Stimulated activated CD4-positive, alpha-beta T cell treated with anti-CD3 and anti-CD28 coated beads, Interleukin-12 subunit alpha, Interleukin-12 subunit beta, amount 100 ng/mL, for 48 hours (primary cell): ENCODE measurements at regions not wholly inside any gene's neighbourhood (a gene's known extent, or its start where the extent isn't known, plus 50 kb on each side); places are given as distances from the start of the nearest gene placed in this dataset.

Experiments
- DNase-seq, 3 donors: peaks; one replicate each; pipeline ENCODE4 v3.0.0-alpha.2; 2020; ENCODE audit warnings: low read depth in 2 of 3, low spot score in 1 of 3

DNA sequence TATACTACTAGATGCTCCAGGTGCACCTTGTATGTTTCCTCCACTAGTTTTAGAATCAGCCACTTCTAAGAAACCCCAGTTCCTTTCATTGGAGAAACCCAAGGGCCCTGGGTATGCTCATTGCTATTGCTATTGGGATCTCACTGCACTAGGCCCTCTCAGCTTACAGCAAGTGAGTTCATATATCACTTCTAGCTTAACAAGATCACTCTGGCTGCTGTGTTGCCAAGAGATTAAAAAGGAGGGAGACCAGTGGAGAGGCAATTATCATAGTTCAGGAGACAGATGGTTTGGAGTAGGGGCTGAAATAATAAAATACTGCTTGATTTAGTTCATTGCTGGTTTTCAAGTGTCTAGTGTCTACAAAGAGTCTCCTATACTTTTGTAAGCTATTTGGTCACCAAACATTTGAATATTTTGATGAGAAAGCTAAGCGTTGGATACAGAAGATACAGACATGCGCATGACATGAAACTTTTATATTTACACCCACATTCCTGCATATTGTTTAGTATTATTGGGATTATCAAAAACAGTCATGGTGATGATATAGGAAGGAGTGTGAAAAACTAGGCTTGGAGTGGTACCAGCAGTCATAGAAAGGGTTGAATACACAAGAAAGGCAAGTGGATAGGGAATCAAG, 671.9 kb downstream of the ADGRL2 start:
- no peak for DNase-seq

DNA sequence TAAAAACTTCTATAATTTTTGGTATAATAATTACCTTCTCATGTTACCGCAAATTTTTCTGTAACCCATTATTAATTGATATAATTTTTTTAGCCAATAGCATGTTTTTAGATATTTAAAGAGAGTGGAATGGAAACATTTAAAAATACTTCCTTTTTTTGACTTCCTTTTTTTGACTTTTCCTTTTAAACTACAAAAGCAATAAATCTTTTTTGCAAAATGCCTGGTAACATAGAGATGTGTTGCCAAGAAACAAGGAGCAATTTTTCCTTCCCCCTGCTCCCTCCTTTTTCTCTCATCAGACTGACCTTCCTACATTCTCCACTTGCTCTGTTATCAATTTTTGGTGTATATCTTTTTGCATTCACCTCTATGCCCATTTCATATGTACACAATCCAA, 666.2 kb downstream of the ADGRL2 start:
- no peak for DNase-seq

DNA sequence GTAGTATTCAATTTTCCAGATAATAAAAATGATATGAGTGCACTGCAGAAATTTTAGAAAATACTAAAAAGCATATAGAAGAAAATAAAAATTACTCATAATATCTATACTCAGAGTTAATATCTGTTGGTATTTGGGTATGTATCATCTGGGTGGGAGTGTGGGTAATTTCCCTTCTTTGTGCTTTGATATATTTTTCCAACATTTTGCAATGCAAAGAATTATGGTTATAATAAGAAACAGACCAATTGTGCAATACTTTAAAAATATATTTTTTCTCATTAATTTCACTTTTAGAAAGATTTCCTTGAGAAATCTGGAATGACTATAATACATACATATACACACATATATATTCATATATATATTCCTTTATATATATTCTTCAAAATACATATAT, 665.7 kb downstream of the ADGRL2 start:
- no peak for DNase-seq

DNA sequence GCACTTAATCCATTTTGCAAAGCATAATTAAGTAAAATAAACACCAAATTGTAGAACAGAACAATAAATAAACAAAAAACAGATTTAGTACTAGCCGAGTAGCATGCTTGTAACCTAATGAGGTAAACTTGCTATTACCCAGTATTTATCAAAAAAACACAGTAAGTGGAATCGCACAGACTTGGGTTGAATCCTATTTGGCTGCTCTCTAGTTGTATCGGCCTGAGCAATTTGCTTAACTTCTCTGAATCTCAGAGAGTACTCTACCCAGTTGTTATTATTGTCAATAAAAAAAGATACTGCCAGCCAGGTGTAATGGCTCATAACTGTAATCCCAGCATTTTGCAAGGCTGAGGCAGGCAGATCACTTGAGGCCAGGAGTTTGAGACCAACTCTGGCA, 664.3 kb downstream of the ADGRL2 start:
- DNase-seq: no peak

DNA sequence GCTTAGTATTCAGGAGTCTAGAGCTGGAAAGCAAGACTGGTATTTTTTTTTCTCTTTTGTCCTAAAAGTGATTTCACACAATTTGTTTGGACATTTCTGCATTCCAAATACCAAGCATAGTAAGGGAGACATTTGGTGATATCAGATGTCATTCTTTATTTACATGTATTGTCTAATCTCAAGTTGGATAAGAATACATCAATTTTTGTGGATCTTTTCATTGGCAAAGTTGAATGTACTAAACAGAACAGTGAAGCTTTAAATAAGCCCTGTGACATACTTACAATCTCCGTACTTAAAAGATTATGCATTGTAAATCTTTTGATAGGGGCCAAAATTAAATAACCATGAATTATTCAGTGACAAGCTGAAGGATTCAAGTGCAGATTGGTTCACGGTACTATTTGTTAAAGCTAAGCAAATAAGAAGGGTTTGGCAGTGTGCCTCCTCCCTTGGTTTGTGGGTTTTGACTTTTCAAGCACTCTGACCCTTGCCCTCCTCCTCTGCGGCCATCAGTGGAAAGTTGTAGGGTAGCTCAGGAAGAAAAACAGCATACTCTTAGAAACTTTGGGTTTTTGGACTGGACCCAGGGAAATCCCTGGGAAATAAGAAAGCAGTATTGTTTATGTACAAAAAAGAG, 663.7 kb downstream of the ADGRL2 start:
- DNase-seq: no peak

DNA sequence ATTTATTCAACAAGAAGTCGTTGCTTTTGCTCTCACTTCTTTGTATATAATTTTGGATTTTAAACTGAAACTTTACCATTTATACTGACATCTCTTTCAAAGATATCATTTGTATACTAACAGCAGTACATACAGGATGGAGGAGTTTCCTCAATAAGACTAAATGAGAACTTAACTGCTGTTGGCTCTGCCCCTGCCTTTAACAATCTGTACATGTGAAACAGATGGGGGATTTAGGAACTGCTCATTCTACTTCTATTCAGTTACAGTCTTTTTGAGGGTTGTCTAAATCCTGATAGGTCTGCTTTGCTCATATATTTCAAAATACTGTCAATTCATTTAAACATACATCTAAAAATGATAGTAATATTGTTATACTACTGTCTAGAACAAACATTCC, 663.2 kb downstream of the ADGRL2 start:
- DNase-seq: no peak

DNA sequence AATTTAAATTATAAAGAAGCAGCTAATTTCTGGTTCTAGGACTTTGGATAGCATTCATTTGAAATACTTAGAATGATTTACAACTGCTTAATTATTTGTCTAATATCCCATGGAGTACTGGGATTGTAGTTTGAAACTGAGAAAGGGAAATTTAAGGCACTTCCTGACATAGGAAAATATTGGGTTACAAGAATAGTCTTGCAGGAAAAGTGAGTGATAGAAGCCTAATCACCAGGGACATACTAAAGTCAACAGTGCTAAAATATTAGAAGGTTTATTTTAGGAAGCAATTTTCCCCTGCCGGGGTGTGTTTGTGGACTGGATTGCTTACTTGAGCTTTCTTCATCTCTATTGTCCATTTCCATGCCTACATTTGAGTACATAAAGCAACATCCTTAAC, 661.6 kb downstream of the ADGRL2 start:
- no peak for DNase-seq

DNA sequence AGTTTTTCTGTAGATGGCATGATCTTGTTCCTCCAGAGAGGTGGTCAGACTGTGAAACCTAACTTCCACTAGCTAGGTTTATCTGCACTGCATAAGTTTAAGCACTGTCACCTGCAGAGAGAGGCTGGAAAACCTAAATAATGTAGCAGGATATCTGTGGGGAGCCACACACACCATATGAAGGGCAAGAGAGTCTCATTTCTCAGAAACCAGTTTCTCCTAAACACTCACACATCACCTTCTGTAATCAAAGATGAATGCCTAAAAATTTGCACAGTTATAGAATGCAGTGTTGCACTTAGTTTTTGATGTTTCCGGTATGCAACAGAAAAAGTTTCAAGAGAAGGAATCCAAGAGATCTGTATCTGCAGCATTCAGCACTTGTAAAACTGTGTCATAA, 654.6 kb downstream of the ADGRL2 start:
- DNase-seq: no peak

DNA sequence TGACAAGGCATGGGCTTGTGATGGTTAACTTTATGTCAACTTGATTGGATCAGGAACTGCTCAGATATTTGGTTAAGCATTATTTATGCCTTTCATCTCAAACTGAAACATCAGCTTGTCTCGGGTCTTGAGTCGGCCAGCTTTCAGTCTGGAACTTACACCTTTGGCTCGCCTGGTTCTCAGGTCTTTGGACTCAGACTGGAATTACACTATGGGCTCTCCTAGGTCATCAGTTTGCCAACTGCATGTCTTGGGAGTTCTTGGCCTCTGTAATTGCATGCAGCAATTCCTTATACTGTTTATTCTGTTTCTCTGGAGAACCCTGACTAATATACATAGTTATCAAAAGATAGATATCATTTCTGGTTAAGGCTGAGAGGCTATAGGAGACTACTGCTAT, 653.7 kb downstream of the ADGRL2 start:
- DNase-seq: no peak

DNA sequence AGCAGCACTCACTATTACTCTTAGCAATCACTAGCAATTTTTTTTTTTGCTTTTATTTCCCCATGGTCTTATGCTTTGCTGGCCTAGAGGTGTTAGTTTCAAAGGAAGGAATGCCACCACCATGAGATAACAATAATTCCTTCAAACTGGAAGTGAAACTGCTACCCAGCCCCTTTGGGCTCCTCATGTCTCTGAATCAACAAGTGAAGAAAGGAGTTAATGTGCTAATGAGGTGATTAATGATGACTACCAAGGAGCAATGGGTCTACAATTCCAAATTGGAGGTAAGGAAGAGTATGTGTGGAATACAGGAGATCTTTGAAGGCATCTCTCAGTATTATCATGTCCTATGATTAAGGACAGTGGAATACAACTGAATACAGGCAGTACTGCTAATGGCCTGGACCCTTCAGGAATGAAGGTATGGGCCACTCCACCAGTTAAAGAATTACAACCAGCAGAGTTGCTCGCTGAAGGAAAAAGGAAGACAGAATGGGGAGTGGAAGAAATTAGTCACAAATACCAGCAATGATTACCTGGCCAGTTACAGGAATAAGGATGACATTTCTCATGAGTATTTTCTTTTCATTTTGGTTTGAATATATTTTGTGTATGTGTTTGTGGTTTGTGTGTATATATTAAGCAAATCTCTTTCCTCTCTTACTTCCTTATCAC, 652.9 kb downstream of the ADGRL2 start:
- DNase-seq: no peak

DNA sequence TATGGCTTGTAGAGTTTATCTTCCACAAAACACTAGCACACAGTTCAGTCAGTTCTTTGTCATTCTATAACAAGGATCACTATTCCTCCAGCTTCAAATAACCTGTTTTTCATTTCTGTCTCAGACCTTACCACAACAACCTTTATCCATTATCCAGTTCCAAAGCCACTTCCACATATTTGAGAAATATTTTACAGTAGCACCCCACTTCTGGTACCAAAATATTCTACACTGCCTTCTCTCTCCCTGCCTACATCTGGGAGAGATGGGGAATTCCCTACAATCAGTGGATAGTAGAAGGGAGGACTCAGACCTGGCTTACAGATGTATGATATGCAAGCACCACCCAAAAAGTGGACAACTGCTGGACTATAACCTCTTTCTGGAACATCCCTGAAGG, 651.4 kb downstream of the ADGRL2 start:
- DNase-seq: no peak

DNA sequence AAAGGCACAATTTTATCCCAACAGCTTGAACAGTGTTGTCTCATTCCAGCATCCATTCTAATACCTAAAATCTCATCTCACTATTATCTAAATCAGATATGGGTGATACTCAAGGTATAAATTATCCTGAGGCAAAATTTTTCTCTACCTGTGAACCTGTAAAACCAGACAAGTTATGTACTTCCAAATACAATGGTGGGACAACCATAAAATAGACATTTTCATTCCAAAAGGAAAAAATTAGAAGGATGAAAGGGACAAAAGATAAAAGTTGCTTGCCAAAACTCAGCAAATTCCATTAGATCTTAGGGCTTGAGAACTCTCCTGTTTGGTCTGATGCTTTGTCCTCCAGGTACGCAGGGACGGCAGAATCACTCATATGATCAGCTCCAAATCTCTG, 650.5 kb downstream of the ADGRL2 start:
- no peak for DNase-seq

DNA sequence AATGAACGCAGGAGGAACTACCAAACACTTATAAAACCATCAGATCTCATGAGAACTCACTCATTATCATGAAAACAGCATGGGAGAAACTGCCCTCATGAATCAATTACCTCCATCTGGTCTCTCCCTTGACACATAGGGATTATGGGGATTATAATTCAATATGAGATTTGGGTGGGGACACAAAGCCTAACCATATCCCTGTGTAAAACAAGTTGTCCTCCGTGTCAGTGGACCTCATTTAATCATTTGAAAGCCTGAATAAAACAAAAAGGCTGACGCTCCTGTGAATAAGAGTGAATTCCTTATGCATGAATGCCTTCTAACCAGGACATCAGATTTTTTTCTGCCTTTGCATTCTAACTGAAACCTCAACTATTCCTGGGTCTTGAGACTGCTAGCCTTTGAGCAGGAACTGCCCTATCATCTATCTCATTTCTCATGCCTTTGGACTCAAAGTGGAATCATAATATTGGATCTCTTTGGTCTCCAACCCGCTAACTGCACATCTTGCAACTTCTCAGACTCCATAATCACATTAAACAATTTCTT, 648.8 kb downstream of the ADGRL2 start:
- DNase-seq: no peak

DNA sequence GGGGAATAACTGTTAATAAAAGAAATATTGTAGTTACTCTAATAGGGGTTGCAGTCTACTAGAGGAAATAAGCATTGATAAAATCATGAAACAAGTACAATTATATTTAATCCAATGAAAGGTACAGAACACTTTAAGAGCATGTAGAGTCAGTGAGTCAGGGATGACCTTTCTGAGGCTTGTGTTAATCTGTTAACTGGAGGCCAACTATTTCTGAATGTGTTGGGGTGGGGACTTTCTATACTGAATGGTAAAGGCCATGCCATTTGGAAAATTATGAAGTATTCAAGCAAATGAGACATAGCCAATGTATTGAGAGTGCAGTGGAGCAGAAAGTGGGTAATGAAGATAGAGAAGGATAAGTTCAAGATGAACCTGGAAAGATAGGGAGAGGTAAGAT, 646.2 kb downstream of the ADGRL2 start:
- DNase-seq: no peak

DNA sequence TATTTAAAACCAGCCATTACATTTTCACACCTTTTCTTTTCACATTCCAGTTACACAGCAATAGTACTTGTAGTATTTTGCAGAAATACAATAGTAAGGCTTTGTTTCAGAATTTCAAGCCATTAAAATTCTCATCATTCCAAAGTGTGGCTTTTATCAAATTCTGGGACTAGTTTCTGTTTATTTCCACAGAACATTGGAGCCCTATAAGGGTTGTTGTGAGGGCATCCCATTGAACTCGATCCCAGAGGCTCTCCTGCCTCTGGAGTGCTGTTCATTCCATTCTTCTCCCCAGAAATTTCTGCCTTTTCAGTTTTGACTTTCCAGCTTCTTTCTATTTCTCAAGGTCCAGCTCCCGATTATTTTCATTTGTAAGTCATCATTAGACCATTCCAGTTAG, 645.5 kb downstream of the ADGRL2 start:
- DNase-seq: no peak

DNA sequence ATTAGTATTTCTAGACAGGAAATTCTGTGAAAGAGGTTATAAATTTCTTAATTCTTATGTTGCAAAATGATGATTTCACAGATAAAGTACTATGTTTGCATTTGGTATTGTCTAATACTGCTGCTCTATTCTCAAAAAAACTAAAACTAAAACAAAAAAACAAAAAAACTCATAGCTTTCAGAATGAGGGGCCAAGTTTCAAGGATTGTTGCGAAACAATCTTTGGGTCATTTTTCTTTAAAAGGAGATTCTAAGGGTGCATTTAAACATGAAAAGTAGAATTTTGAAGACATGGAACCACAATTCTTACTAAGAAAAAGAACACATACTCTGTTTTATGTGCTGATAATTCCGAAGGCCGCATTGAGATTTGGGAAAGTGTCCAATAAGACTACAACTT, 645.1 kb downstream of the ADGRL2 start:
- DNase-seq: no peak

DNA sequence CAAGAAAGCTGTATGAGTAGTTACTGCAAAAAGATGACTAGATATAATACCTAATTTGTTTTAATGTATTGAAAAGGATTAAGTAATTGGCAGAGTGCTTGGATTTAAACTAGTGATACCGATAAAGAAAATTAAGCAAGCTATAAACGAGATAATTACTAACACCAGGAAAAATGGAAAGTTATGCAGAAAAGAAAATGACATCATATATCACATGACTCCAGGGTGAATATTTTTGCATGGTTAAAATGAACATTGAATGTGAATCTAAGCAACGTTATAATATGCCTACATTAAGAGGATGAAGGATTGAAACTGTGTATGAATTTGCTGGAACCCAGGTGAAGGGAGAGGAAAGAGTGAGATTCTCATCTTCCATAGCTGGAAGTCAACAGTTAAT, 644.4 kb downstream of the ADGRL2 start:
- no peak for DNase-seq

DNA sequence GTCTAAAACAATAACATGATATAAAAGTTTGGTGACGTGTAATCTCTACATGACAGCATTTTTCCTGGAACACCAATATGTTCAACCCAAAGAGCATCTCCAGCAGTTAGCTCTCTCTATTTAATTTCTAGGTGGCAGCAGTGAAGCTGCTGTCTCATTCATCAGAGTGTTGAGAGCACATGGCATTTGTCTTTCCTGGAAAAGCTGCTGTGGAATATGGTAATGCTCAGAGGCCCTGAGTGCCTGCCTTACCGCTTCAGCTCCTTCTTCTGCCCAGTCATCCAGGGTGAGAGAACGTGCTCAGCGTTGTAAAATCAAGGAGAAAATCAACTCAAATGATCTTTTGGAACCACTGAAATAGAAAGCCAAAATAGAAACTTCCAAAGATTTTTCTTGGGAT, 640.7 kb downstream of the ADGRL2 start:
- DNase-seq: no peak

DNA sequence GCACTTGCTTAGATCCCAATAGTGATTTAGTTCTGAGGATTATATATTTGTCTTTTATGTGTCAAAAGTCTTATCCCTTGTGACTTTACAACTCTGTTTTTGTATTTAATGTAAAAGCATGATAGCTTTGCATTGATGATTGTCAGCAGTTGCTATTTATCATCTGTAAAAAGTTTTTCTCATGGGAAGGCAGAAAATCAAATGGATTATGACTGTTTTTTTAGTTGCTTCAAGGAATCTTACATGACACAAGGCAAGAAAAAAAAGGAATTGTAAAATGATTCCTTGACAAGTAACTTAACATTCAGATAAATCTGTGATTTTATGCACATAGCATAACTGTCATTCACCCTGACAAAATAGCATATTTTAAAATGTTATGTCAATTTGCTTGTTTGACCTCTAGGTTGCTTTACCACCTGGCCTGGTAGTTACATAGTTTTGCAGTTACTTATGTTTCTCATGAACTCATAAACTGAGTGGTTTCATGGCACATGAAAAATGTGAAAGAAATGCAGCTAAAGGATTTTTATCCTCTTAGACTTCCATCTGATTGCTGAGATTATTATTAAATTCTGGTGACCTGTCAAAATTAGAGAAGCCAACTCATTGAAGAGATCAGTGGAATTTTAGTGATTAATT, 622.6 kb downstream of the ADGRL2 start:
- no peak for DNase-seq

DNA sequence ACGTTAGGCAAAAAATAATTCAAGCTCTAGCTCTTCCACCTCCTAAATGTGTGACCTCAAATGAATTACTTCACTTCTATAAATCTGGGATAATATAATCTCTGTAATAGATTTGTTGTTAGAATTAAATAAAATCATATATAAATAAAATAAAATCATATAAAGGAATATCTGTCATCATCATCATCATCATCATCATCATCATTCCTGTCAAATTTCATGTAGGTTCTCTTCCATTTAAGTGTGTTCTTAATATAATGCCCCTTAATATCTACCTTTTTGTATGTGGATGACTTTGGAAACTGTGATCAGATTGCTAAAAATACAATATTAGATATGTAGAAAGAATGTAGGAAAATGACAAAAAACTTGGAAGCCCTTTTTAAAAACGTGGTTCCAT, 621.0 kb downstream of the ADGRL2 start:
- no peak for DNase-seq

DNA sequence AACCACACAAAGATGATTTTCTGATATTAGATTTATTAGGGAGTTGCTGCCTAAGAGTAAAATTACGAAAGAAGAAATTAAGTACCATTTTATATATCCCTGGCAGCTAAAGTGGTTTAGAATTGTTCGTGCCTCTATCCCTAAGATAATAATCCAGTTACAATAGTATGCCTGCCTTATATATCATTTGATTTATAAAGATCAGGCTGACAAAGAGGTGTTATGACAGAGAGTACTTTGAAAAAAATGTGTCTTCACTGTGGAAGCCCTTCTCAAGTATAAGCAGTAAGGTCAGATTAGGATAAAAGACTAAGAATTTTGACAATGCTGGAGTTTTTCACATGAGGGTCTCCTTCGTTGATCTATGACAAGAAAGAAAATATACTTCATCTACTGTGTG, 619.9 kb downstream of the ADGRL2 start:
- DNase-seq: no peak

DNA sequence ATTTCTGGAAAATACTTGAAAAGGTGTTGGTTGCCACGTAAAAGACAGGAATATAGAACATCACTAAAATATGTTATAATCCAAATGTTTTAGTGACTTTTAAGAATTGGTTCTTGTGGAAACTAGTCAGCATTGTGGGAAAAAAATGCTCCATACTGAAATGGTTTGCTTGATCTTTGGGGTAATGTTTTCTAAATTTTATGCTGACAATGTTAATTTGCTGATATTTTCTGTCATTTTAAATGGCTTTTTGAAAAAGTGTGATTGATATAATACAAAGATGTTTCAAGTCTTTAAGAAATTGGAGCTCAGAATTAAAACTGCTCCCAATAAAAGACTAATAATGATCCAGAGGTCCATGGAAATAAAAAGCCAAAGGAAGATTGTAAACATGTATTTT, 610.9 kb downstream of the ADGRL2 start:
- no peak for DNase-seq
